Liver (tissue), 8 donors: ENCODE measurements at regions not wholly inside any gene's neighbourhood (a gene's known extent, or its start where the extent isn't known, plus 50 kb on each side); places are given as distances from the start of the nearest gene placed in this dataset.

Experiments used
- DNase-seq: peaks from one replicate; pipeline ENCODE4 v3.0.0-alpha.2; 2017; ENCODE audit warnings: low spot score
- H3K27ac ChIP-seq, 2 donors: one replicate each; pipeline ENCODE4 v1.7.0; 2013; ENCODE audit warnings: inconsistent platforms in 2 of 2, low read length in 2 of 2, control low read depth in 1 of 2, low read depth in 1 of 2, mild to moderate bottlenecking in 1 of 2
- H3K27me3 ChIP-seq, 4 donors: one replicate each; pipeline versions ENCODE4 v1.6.1 to v1.7.0; 2013; ENCODE audit warnings: low read length in 3 of 4, inconsistent platforms in 1 of 4, mild to moderate bottlenecking in 1 of 4, moderate library complexity in 1 of 4; ENCODE audit not compliant: control insufficient read depth in 4 of 4, insufficient read depth in 4 of 4
- H3K36me3 ChIP-seq, 4 donors: one replicate each; pipeline versions ENCODE4 v1.6.1 to v1.7.0; 2013; ENCODE audit warnings: low read length in 3 of 4, mild to moderate bottlenecking in 3 of 4, low read depth in 1 of 4, moderate library complexity in 1 of 4; ENCODE audit not compliant: control insufficient read depth in 4 of 4, insufficient read depth in 3 of 4
- H3K4me1 ChIP-seq, 4 donors: one replicate each; pipeline versions ENCODE4 v1.6.1 to v1.7.0; 2013; ENCODE audit warnings: low read length in 3 of 4, mild to moderate bottlenecking in 3 of 4, moderate library complexity in 1 of 4; ENCODE audit not compliant: control insufficient read depth in 4 of 4, insufficient read depth in 4 of 4
- H3K4me3 ChIP-seq, 3 donors: one replicate each; pipeline versions ENCODE4 v1.6.1 to v1.7.0; 2013; ENCODE audit warnings: low read length in 3 of 3, control low read depth in 1 of 3, low read depth in 1 of 3, mild to moderate bottlenecking in 1 of 3
- H3K9ac ChIP-seq, 2 donors: one replicate each; pipeline ENCODE4 v1.7.0; 2013; ENCODE audit warnings: low read length in 2 of 2, mild to moderate bottlenecking in 2 of 2, moderate library complexity in 2 of 2, control low read depth in 1 of 2, low read depth in 1 of 2
- H3K9me3 ChIP-seq, 4 donors: one replicate each; pipeline versions ENCODE4 v1.6.1 to v1.7.0; 2013; ENCODE audit warnings: low read length in 3 of 4; ENCODE audit not compliant: control insufficient read depth in 4 of 4
- EGR1 ChIP-seq, 2 donors: IDR thresholded peaks; 2 replicates each; pipeline ENCODE4 v1.6.1; 2016 to 2018; ENCODE audit warnings: antibody characterized with exemption in 2 of 2, low read depth in 2 of 2
- FOXA1 ChIP-seq: IDR thresholded peaks from 2 replicates; pipeline ENCODE4 v1.6.1; 2016; ENCODE audit warnings: antibody characterized with exemption
- FOXA2 ChIP-seq: IDR thresholded peaks from 2 replicates; pipeline ENCODE4 v1.6.1; 2016; ENCODE audit warnings: antibody characterized with exemption
- GABPA ChIP-seq, 2 donors: IDR thresholded peaks in 1 of 2; conservative IDR thresholded peaks in 1 of 2; 2 replicates each; pipeline ENCODE4 v1.6.1; 2016; ENCODE audit warnings: antibody characterized with exemption in 2 of 2, mild to moderate bottlenecking in 1 of 2, moderate library complexity in 1 of 2
- HNF4A ChIP-seq, 2 donors: conservative IDR thresholded peaks; 2 replicates each; pipeline ENCODE4 v1.6.1; 2016; ENCODE audit warnings: antibody characterized with exemption in 2 of 2, mild to moderate bottlenecking in 2 of 2
- HNF4G ChIP-seq: IDR thresholded peaks from 2 replicates; pipeline ENCODE4 v1.6.1; 2016; ENCODE audit warnings: antibody characterized with exemption
- JUND ChIP-seq, 2 donors: IDR thresholded peaks; 2 replicates each; pipeline ENCODE4 v1.6.1; 2016; ENCODE audit warnings: antibody characterized with exemption in 2 of 2
- RAD21 ChIP-seq, 2 donors: IDR thresholded peaks; 2 replicates each; pipeline ENCODE4 v1.6.1; 2016; ENCODE audit warnings: antibody characterized with exemption in 2 of 2, mild to moderate bottlenecking in 2 of 2
- RXRA ChIP-seq, 2 donors: IDR thresholded peaks; 2 replicates each; pipeline ENCODE4 v1.6.1; 2017 to 2018; ENCODE audit warnings: antibody characterized with exemption in 2 of 2, mild to moderate bottlenecking in 1 of 2
- SP1 ChIP-seq: IDR thresholded peaks from 2 replicates; pipeline ENCODE4 v1.6.1; 2018; ENCODE audit warnings: antibody characterized with exemption, mild to moderate bottlenecking
- TAF1 ChIP-seq: conservative IDR thresholded peaks from 2 replicates; pipeline ENCODE4 v1.6.1; 2016; ENCODE audit warnings: antibody characterized with exemption, mild to moderate bottlenecking
- YY1 ChIP-seq: IDR thresholded peaks from 2 replicates; pipeline ENCODE4 v1.6.1; 2016; ENCODE audit warnings: antibody characterized with exemption, mild to moderate bottlenecking
- WGBS: extraction: QIAGEN DNeasy Blood & Tissue Kit; methylation state at CpG from one replicate; pipeline ENCODE4 v1.1.7; 2013; 5-methylcytosine and 5-hydroxymethylcytosine counted together
- TF ChIP-seq, protein P1 (sequence below): IDR thresholded peaks from 2 replicates; pipeline ENCODE4 v1.6.1; 2016; ENCODE audit warnings: antibody characterized with exemption
- TF ChIP-seq, protein P2 (sequence below): IDR thresholded peaks from 2 replicates; pipeline ENCODE4 v1.6.1; 2016; ENCODE audit warnings: antibody characterized with exemption
- TF ChIP-seq, protein P3 (sequence below): IDR thresholded peaks from 2 replicates; pipeline ENCODE4 v1.6.1; 2016; ENCODE audit warnings: antibody characterized with exemption, mild to moderate bottlenecking
- TF ChIP-seq, protein P4 (sequence below): fragments of 150-350 bp; IDR thresholded peaks from 2 replicates; pipeline ENCODE4 v1.5.1; 2017; ENCODE audit warnings: improper control_type of control experiment, low read depth, low read length; ENCODE audit not compliant: missing input control
- TF ChIP-seq, protein P5 (sequence below): IDR thresholded peaks from 2 replicates; pipeline ENCODE4 v1.6.1; 2016; ENCODE audit warnings: antibody characterized with exemption
- donor health status: healthy.
- donor health status: healthy.
- donor health status: healthy.
- donor health status: healthy.
- donor health status: healthy.

DNA sequence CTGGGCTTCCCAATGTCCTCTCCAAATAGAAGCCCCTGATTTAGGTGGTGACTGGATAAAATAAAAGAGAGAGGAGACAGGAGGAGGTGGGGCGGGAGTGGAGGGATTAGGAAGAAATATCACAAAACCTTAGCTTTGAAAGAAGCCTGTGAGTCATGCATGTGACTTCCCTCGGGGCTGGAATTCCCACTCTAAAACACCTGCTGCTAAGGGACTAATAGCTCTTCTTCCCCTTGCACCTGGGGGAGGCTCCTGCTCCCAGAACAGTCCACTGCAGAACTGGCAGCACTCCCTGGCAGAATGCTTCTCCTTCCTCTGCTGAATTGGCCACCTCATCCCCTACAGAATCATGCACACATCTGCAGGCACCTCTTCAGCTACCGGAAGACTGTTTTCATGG lies 207.2 kb downstream of the ATG4C start:
- Histone ChIP-seq H3K4me3 (no peak overlapping the region), H3K27ac (no peak overlapping the region), H3K9ac (no peak overlapping the region), H3K27me3 (peaks cover 0 to 5% (median 0%) of the 10 kb centered on the region in 4 donors), H3K36me3 (no peaks in the 10 kb centered on the region), H3K4me1 (no peaks in the 10 kb centered on the region), H3K9me3 (no peaks in the 10 kb centered on the region)
- no peak for DNase-seq
- TF ChIP-seq GABPA (IDR thresholded peaks at IDR 0.05 in 1 of 2, conservative IDR thresholded peaks at IDR 0.05 in 1 of 2), result no peak
- TF ChIP-seq HNF4A (conservative IDR thresholded peaks at IDR 0.05), result no peak
- no peak for TF ChIP-seq FOXA1
- TF ChIP-seq TAF1, result no peak
- TF ChIP-seq FOXA2, result no peak
- TF ChIP-seq, protein P1, sequence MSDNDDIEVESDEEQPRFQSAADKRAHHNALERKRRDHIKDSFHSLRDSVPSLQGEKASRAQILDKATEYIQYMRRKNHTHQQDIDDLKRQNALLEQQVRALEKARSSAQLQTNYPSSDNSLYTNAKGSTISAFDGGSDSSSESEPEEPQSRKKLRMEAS, result no peak
- TF ChIP-seq, protein P2, sequence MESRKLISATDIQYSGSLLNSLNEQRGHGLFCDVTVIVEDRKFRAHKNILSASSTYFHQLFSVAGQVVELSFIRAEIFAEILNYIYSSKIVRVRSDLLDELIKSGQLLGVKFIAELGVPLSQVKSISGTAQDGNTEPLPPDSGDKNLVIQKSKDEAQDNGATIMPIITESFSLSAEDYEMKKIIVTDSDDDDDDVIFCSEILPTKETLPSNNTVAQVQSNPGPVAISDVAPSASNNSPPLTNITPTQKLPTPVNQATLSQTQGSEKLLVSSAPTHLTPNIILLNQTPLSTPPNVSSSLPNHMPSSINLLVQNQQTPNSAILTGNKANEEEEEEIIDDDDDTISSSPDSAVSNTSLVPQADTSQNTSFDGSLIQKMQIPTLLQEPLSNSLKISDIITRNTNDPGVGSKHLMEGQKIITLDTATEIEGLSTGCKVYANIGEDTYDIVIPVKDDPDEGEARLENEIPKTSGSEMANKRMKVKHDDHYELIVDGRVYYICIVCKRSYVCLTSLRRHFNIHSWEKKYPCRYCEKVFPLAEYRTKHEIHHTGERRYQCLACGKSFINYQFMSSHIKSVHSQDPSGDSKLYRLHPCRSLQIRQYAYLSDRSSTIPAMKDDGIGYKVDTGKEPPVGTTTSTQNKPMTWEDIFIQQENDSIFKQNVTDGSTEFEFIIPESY, result no peak
- WGBS, result 63% methylated on average over 3 of the region's 3 CpGs

DNA sequence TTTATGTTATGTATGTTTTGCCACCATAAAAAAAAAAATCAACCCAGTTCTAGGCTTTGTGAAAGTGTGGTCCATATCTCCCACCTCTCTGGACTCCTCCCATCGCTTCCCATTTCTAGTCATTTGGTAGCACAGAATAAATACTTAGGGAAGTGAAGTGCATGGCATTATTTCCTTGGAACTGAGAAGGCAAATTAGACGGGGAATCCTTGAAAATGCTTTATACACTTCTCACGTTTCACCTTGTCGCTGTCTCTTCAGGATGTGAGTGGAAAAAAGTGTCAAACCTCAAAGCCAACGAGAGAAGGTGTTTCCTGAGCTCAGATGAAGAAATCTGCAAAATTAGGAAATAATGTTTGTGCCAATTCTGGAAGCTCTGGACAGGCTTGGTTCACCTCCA lies 209.9 kb downstream of the ATG4C start:
- TF ChIP-seq, protein P3, sequence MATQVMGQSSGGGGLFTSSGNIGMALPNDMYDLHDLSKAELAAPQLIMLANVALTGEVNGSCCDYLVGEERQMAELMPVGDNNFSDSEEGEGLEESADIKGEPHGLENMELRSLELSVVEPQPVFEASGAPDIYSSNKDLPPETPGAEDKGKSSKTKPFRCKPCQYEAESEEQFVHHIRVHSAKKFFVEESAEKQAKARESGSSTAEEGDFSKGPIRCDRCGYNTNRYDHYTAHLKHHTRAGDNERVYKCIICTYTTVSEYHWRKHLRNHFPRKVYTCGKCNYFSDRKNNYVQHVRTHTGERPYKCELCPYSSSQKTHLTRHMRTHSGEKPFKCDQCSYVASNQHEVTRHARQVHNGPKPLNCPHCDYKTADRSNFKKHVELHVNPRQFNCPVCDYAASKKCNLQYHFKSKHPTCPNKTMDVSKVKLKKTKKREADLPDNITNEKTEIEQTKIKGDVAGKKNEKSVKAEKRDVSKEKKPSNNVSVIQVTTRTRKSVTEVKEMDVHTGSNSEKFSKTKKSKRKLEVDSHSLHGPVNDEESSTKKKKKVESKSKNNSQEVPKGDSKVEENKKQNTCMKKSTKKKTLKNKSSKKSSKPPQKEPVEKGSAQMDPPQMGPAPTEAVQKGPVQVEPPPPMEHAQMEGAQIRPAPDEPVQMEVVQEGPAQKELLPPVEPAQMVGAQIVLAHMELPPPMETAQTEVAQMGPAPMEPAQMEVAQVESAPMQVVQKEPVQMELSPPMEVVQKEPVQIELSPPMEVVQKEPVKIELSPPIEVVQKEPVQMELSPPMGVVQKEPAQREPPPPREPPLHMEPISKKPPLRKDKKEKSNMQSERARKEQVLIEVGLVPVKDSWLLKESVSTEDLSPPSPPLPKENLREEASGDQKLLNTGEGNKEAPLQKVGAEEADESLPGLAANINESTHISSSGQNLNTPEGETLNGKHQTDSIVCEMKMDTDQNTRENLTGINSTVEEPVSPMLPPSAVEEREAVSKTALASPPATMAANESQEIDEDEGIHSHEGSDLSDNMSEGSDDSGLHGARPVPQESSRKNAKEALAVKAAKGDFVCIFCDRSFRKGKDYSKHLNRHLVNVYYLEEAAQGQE, result no peak
- TF ChIP-seq RAD21 (IDR thresholded peaks at IDR 0.05), result no peak
- TF ChIP-seq EGR1 (IDR thresholded peaks at IDR 0.05; ENCODE audit: low read depth in 2 of 2), result no peak
- no peak for TF ChIP-seq HNF4A (conservative IDR thresholded peaks at IDR 0.05)
- TF ChIP-seq JUND (IDR thresholded peaks at IDR 0.05), result no peak
- TF ChIP-seq RXRA (IDR thresholded peaks at IDR 0.05), result no peak
- TF ChIP-seq FOXA2, result no peak
- TF ChIP-seq, protein P2, result no peak
- TF ChIP-seq, protein P4, sequence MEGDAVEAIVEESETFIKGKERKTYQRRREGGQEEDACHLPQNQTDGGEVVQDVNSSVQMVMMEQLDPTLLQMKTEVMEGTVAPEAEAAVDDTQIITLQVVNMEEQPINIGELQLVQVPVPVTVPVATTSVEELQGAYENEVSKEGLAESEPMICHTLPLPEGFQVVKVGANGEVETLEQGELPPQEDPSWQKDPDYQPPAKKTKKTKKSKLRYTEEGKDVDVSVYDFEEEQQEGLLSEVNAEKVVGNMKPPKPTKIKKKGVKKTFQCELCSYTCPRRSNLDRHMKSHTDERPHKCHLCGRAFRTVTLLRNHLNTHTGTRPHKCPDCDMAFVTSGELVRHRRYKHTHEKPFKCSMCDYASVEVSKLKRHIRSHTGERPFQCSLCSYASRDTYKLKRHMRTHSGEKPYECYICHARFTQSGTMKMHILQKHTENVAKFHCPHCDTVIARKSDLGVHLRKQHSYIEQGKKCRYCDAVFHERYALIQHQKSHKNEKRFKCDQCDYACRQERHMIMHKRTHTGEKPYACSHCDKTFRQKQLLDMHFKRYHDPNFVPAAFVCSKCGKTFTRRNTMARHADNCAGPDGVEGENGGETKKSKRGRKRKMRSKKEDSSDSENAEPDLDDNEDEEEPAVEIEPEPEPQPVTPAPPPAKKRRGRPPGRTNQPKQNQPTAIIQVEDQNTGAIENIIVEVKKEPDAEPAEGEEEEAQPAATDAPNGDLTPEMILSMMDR, result no peak
- no peak for TF ChIP-seq YY1
- no peak for TF ChIP-seq SP1
- TF ChIP-seq, protein P1, result no peak
- TF ChIP-seq HNF4G, result no peak
- TF ChIP-seq, protein P5, sequence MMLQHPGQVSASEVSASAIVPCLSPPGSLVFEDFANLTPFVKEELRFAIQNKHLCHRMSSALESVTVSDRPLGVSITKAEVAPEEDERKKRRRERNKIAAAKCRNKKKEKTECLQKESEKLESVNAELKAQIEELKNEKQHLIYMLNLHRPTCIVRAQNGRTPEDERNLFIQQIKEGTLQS, result no peak
- no peak for TF ChIP-seq GABPA (IDR thresholded peaks at IDR 0.05 in 1 of 2, conservative IDR thresholded peaks at IDR 0.05 in 1 of 2)
- no peak for TF ChIP-seq TAF1
- no peak overlapping the region for H3K9ac ChIP-seq
- H3K36me3 ChIP-seq, result no peaks in the 10 kb centered on the region
- H3K4me1 ChIP-seq, result no peaks in the 10 kb centered on the region
- DNase-seq, result no peak
- no peaks in the 10 kb centered on the region for H3K9me3 ChIP-seq
- H3K27ac ChIP-seq, result no peak overlapping the region
- 81% methylated on average over 5 of the region's 5 CpGs for WGBS
- H3K4me3 ChIP-seq, result no peak overlapping the region
- peaks cover 0 to 5% (median 0%) of the 10 kb centered on the region in 4 donors for H3K27me3 ChIP-seq
